Pancreas (tissue), 10 donors: ENCODE measurements at regions not wholly inside any gene's neighbourhood (a gene's known extent, or its start where the extent isn't known, plus 50 kb on each side); places are given as distances from the start of the nearest gene placed in this dataset.

Experiments
- ATAC-seq, 4 donors: fragments of 200-7000 bp; cut with Tn5 transposase; one replicate each; pipeline versions ENCODE4 v1.8.0 to v1.9.1; 2020; ENCODE audit warnings: mild to moderate bottlenecking in 4 of 4, moderate library complexity in 4 of 4
- DNase-seq, 6 donors: peaks; one replicate each; pipeline ENCODE4 v3.0.0-alpha.2; 2020
- FAIRE-seq: peaks from 2 replicates; lab custom pipeline; 2012; peaks lifted over from hg19 to GRCh38; lab: Jason Lieb, UNC
- H3K27ac ChIP-seq, 4 donors: fragments of 200-600 bp; sonication (generic); 1 replicate in 3 of 4; 2 replicates in 1 of 4; pipeline versions ENCODE4 v1.5.0 to v1.8.0; 2020
- H3K27me3 ChIP-seq, 4 donors: fragments of 200-600 bp; one replicate each; pipeline ENCODE4 v1.8.0; 2021
- H3K36me3 ChIP-seq, 3 donors: fragments of 200-600 bp; sonication (generic) in 1 of 3; one replicate each; pipeline versions ENCODE4 v1.5.0 to v1.8.0; 2020 to 2021
- H3K4me1 ChIP-seq, 3 donors: fragments of 200-600 bp; one replicate each; pipeline ENCODE4 v1.8.0; 2021
- H3K4me3 ChIP-seq, 4 donors: fragments of 200-600 bp; sonication (generic) in 2 of 4; one replicate each; pipeline versions ENCODE4 v1.5.0 to v1.8.0; 2020 to 2021
- H3K9me3 ChIP-seq, 4 donors: fragments of 200-600 bp; one replicate each; pipeline ENCODE4 v1.8.0; 2021
- WGBS, 2 donors: extraction: QIAGEN DNeasy Blood & Tissue Kit; methylation state at CpG; one replicate each; pipeline ENCODE4 v1.1.7; 2013; 5-methylcytosine and 5-hydroxymethylcytosine counted together
- intact Hi-C, 3 donors: fragments of 100-400 bp; cut with DNase I; formaldehyde crosslinking; loops; one replicate each; pipeline versions ENCODE4 v1.11.1 to v1.14.2; 2022
- TF ChIP-seq, protein P1 (sequence below), 4 donors: fragments of 200-600 bp; sonication (generic) in 3 of 4; IDR thresholded peaks; one replicate each; pipeline versions ENCODE4 v1.5.0 to v1.8.0; 2021; ENCODE audit warnings: antibody characterized with exemption in 4 of 4
- donor health status: healthy with polysubstance abuse.
- donor health status: DM: no; HTN: no; CAD: no; lungs with moderate emphysema.
- donor health status: DM: no; HTN: no; CAD: no.
- donor health status: control.
- donor health status: control.
- donor health status: Bipolar disorder and iron deficiency.
- donor health status: DM: yes; HTN: yes; CAD: no.
- donor health status: DM: no; HTN: no; CAD: no.
- donor health status: DM: no; HTN: no; CAD: no.
- donor health status: DM: yes; HTN: yes; CAD: no.

DNA sequence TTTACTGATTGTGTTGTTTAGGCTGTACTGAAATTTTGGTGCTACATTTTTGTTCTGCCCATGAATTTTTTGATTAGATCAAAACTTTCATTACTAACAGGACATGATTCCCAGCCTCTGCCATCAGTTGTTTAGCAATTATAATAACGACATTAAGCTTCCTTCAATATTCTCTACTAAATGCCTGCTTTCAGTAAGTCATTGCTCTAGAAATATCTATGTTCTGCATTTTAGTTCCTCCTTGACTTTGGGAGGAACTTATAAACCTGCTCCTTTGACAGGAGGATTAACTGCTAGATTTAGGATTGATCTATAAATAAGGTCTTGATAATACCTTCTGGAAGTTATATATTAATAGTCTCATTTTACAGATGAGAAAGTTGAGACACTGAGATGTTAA, 269.1 kb downstream of the RAP2B start:
- no peak for DNase-seq
- FAIRE-seq: no peak
- 39 to 72% methylated on average over 1 of the region's 1 CpG for WGBS, 2 donors
- no peak overlapping the region for H3K27ac ChIP-seq
- no peaks in the 10 kb centered on the region for H3K36me3 ChIP-seq
- H3K9me3 ChIP-seq: no peaks in the 10 kb centered on the region
- no peak for ATAC-seq
- H3K27me3 ChIP-seq: no peaks in the 10 kb centered on the region
- H3K4me1 ChIP-seq: no peaks in the 10 kb centered on the region
- TF ChIP-seq, protein P1, sequence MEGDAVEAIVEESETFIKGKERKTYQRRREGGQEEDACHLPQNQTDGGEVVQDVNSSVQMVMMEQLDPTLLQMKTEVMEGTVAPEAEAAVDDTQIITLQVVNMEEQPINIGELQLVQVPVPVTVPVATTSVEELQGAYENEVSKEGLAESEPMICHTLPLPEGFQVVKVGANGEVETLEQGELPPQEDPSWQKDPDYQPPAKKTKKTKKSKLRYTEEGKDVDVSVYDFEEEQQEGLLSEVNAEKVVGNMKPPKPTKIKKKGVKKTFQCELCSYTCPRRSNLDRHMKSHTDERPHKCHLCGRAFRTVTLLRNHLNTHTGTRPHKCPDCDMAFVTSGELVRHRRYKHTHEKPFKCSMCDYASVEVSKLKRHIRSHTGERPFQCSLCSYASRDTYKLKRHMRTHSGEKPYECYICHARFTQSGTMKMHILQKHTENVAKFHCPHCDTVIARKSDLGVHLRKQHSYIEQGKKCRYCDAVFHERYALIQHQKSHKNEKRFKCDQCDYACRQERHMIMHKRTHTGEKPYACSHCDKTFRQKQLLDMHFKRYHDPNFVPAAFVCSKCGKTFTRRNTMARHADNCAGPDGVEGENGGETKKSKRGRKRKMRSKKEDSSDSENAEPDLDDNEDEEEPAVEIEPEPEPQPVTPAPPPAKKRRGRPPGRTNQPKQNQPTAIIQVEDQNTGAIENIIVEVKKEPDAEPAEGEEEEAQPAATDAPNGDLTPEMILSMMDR (IDR thresholded peaks at IDR 0.05): no peak
- intact Hi-C loops: no loop called here
- H3K4me3 ChIP-seq: no peak overlapping the region

DNA sequence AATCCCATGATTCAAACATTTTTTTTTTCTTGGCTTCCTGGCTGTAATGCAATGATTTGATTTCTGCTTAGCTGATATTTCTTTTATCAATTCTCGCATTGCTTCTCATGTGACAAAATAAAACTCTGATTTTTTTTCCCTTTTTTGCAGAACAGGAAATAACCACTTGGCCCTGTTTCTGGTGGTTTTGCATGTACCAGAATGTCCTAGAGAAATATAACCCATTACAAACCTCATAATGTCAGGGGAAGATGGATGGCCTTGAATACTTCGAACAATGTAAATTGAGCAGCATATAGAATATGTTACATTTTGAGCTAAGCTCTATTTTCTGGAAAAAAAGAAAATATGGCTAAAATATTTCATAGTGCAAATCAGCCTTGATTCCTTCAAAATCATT, 275.6 kb downstream of the RAP2B start:
- Histone ChIP-seq H3K4me3 (no peak overlapping the region), H3K4me1 (no peaks in the 10 kb centered on the region), H3K27ac (no peak overlapping the region), H3K27me3 (no peaks in the 10 kb centered on the region), H3K36me3 (no peaks in the 10 kb centered on the region), H3K9me3 (no peaks in the 10 kb centered on the region)
- TF ChIP-seq, protein P1 (IDR thresholded peaks at IDR 0.05): no peak
- intact Hi-C loops: no loop called here
- WGBS, 2 donors: 9 to 13% methylated on average over 2 of the region's 2 CpGs
- ATAC-seq (no peak), FAIRE-seq (no peak), DNase-seq (no peak)

DNA sequence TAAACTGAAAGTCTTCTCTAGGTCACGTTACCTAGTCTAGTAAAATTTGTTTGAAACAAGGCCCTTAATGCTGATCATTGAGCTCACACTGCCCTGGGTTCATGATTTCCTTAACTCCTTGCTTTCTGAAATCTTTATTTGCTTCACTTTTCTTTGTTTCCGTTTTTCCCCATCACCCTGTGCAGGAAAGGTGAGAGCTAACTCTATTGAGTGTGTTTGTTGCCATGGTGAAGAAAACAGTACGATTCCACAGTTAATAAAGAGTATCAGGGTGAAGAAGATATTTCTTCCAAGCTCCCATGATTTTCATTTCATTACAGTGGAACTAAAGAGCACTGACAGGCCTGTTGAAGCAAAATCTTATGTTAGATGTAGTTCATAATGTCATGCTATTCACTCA, 276.2 kb downstream of the RAP2B start:
- ATAC-seq: no peak
- Histone ChIP-seq H3K4me3 (no peak overlapping the region), H3K27ac (no peak overlapping the region), H3K36me3 (no peaks in the 10 kb centered on the region), H3K9me3 (no peaks in the 10 kb centered on the region), H3K4me1 (no peaks in the 10 kb centered on the region), H3K27me3 (no peaks in the 10 kb centered on the region)
- DNase-seq: no peak
- intact Hi-C loops: no loop called here
- 25 to 41% methylated on average over 3 of the region's 3 CpGs for WGBS, 2 donors
- TF ChIP-seq, protein P1 (IDR thresholded peaks at IDR 0.05): no peak
- FAIRE-seq: no peak

DNA sequence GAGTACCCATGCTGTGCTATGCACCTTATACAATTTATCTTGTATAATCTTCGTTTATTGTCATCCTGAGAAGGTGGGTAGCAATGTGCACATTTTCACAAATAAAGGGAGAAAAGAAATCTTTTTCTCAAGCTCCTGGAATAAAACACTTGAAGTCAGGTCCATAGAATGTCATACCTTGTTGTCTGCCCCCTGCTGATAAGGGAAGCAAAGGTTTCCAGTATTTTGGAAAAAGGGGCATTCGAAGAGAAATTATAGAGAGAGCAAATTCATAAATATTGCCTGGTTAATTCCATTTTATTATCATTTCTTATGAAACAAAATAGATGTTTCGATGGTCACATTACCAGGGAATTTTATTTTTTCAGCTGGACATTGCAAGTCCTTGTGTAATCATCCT, 277.8 kb downstream of the RAP2B start:
- DNase-seq (no peak), ATAC-seq (no peak), FAIRE-seq (no peak)
- Histone ChIP-seq H3K27ac (no peak overlapping the region), H3K9me3 (no peaks in the 10 kb centered on the region), H3K36me3 (no peaks in the 10 kb centered on the region), H3K27me3 (no peaks in the 10 kb centered on the region), H3K4me3 (no peak overlapping the region), H3K4me1 (no peaks in the 10 kb centered on the region)
- TF ChIP-seq, protein P1 (IDR thresholded peaks at IDR 0.05): no peak
- intact Hi-C loops: no loop called here
- 38 to 64% methylated on average over 3 of the region's 3 CpGs for WGBS, 2 donors

DNA sequence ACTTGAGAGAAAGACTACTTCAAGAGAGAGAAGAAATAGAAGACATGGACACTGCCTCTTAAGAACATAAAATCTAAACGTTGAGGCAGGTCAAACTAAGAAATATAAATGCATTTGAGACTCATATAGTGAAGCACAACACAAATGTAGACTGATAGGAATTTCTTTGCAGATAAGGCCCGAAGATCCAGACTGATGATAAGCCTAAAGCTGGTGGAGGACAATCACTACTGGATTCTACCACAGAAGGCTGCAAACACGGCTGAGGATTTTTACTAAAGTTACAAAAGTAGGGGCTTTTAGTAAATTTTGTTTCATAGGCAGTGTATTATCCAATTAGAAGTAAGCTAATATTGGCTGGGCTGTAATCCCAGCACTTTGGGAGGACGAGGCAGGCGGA, 278.3 kb downstream of the RAP2B start:
- FAIRE-seq (no peak), ATAC-seq (no peak), DNase-seq (no peak)
- no peak overlapping the region for H3K27ac ChIP-seq
- H3K36me3 ChIP-seq: no peaks in the 10 kb centered on the region
- no peaks in the 10 kb centered on the region for H3K9me3 ChIP-seq
- intact Hi-C loops: no loop called here
- no peaks in the 10 kb centered on the region for H3K4me1 ChIP-seq
- 57 to 60% methylated on average over 5 of the region's 5 CpGs for WGBS, 2 donors
- TF ChIP-seq, protein P1 (IDR thresholded peaks at IDR 0.05): no peak
- H3K4me3 ChIP-seq: no peak overlapping the region
- no peaks in the 10 kb centered on the region for H3K27me3 ChIP-seq
